ENCODE measurements at regions not wholly inside any gene's neighbourhood (a gene's known extent, or its start where the extent isn't known, plus 50 kb on each side); places are given as distances from the start of the nearest gene placed in this dataset.
A peak's percentile ranks its signal among the peaks of the same experiment; 100 is the strongest.

DNA sequence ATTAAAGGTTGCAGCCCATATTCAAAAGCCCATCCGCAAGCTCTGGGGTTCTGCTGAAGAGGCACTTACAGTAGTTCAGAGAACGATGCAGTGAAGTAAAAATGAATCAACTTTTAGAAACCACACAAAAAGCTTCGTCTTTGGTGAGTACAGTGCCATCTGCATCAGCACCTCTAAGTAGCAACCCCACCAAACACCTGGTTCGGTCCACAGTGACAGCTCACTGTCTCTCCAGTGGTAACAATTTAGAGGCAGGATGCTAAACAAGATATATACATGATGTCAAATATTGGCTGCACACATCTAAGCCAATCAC is 275.4 kb upstream of the TCF4 start:
- H3K4me1 Mint-ChIP-seq (ENCODE audit: low read depth): peaks cover 25% of the 10 kb centered on the region
- H3K9me3 Mint-ChIP-seq (ENCODE audit: low read depth): no peaks in the 10 kb centered on the region
- H3K4me3 Mint-ChIP-seq (ENCODE audit: unreplicated experiment): no peak overlapping the region
- TF ChIP-seq, protein P1, sequence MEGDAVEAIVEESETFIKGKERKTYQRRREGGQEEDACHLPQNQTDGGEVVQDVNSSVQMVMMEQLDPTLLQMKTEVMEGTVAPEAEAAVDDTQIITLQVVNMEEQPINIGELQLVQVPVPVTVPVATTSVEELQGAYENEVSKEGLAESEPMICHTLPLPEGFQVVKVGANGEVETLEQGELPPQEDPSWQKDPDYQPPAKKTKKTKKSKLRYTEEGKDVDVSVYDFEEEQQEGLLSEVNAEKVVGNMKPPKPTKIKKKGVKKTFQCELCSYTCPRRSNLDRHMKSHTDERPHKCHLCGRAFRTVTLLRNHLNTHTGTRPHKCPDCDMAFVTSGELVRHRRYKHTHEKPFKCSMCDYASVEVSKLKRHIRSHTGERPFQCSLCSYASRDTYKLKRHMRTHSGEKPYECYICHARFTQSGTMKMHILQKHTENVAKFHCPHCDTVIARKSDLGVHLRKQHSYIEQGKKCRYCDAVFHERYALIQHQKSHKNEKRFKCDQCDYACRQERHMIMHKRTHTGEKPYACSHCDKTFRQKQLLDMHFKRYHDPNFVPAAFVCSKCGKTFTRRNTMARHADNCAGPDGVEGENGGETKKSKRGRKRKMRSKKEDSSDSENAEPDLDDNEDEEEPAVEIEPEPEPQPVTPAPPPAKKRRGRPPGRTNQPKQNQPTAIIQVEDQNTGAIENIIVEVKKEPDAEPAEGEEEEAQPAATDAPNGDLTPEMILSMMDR (IDR thresholded peaks at IDR 0.05): no peak
- no peak for DNase-seq (ENCODE audit: low spot score)
- H3K27ac Mint-ChIP-seq (ENCODE audit: unreplicated experiment): no peak overlapping the region
- H3K27me3 Mint-ChIP-seq (ENCODE audit: low read depth): no peaks in the 10 kb centered on the region
- H3K36me3 Mint-ChIP-seq (ENCODE audit: low read depth): no peaks in the 10 kb centered on the region

DNA sequence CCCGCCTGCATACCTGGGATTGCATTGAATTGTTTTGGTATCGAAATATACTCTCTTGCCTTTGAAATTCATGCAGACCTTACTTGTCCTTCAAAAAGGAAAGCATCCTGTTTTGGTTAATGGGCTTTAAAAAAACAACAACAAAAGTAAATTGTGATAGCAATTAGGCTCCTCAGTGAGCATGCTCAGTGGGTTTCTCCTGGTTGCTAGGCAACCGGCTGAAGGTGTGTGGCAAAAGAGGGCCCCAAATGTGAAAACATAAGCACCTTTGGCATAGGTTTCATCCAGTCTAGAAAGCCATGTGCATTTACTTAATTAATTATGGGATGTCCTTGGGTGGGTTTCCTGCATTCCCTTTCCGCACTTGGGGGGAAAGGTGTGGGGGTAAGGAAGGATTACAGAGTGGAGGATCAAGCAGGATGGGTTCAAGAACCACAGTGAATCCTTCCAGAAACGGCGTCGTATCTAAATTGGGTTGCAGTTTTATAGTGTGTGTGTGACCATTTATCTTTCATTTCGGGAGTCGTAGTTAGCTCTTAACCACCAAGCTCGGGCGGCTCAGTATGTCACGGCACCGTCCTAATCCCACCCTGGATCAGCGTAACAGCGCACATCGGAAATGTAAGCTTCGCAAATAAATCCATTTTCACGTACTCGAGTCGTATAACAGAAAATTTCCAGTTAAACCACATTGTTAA is 274.9 kb upstream of the TCF4 start:
- Mint-ChIP-seq H3K4me3 (ENCODE audit: unreplicated experiment) (no peak overlapping the region), H3K4me1 (ENCODE audit: low read depth) (peaks cover 30% of the 10 kb centered on the region), H3K36me3 (ENCODE audit: low read depth) (no peaks in the 10 kb centered on the region), H3K9me3 (ENCODE audit: low read depth) (no peaks in the 10 kb centered on the region), H3K27me3 (ENCODE audit: low read depth) (no peaks in the 10 kb centered on the region), H3K27ac (ENCODE audit: unreplicated experiment) (no peak overlapping the region)
- no peak for DNase-seq (ENCODE audit: low spot score)
- TF ChIP-seq, protein P1 (IDR thresholded peaks at IDR 0.05): no peak

- H3K36me3 Mint-ChIP-seq (ENCODE audit: low read depth): no peaks in the 10 kb centered on the region
- H3K27ac Mint-ChIP-seq (ENCODE audit: unreplicated experiment): no peak overlapping the region
- H3K9me3 Mint-ChIP-seq (ENCODE audit: low read depth): no peaks in the 10 kb centered on the region
- TF ChIP-seq, protein P1 (IDR thresholded peaks at IDR 0.05): peak; percentile 78
- peaks cover 40% of the 10 kb centered on the region for H3K4me1 Mint-ChIP-seq (ENCODE audit: low read depth)
- no peak for DNase-seq (ENCODE audit: low spot score)
- H3K4me3 Mint-ChIP-seq (ENCODE audit: unreplicated experiment): no peak overlapping the region
- H3K27me3 Mint-ChIP-seq (ENCODE audit: low read depth): no peaks in the 10 kb centered on the region
Observed at GRCh38 chr18:55861266-55861665, 273.3 kb upstream of the TCF4 start.

GRCh38 chr18:55858661-55859515 is 270.9 kb upstream of the TCF4 start:
- Mint-ChIP-seq H3K4me3 (ENCODE audit: unreplicated experiment) (peak overlapping the region; percentile 63), H3K27me3 (ENCODE audit: low read depth) (no peaks in the 10 kb centered on the region), H3K27ac (ENCODE audit: unreplicated experiment) (peak overlapping the region; percentile 52), H3K4me1 (ENCODE audit: low read depth) (peaks cover 52% of the 10 kb centered on the region), H3K9me3 (ENCODE audit: low read depth) (no peaks in the 10 kb centered on the region), H3K36me3 (ENCODE audit: low read depth) (no peaks in the 10 kb centered on the region)
- TF ChIP-seq, protein P1 (IDR thresholded peaks at IDR 0.05): no peak
- no peak for DNase-seq (ENCODE audit: low spot score)

DNA sequence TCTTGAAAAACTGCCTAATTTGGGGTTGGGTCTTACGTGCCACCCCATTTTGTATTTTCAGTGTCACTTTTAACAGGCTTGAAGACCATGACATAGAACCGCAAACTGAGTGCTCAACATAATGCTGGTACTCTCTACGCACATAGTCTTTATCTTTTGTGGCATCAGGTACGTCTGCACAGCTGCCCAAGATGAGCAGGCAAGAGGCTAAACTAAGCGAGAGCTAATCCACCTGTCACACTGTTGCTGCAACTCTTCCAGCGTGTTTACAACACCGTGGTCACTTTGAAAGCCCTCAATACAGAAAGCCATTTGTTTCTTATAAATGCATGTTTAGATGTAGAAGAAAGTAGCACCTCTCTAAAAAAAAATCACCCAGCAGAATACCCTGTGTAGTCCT is 270.0 kb upstream of the TCF4 start:
- H3K36me3 Mint-ChIP-seq (ENCODE audit: low read depth): no peaks in the 10 kb centered on the region
- H3K4me3 Mint-ChIP-seq (ENCODE audit: unreplicated experiment): no peak overlapping the region
- no peaks in the 10 kb centered on the region for H3K9me3 Mint-ChIP-seq (ENCODE audit: low read depth)
- peaks cover 50% of the 10 kb centered on the region for H3K4me1 Mint-ChIP-seq (ENCODE audit: low read depth)
- no peak for DNase-seq (ENCODE audit: low spot score)
- no peaks in the 10 kb centered on the region for H3K27me3 Mint-ChIP-seq (ENCODE audit: low read depth)
- no peak overlapping the region for H3K27ac Mint-ChIP-seq (ENCODE audit: unreplicated experiment)
- TF ChIP-seq, protein P1 (IDR thresholded peaks at IDR 0.05): no peak
